Common myeloid progenitor, CD34-positive (primary cell): ENCODE measurements at regions not wholly inside any gene's neighbourhood (a gene's known extent, or its start where the extent isn't known, plus 50 kb on each side); places are given as distances from the start of the nearest gene placed in this dataset.

Experiments
- CTCF ChIA-PET: fragments of 350-600 bp; sonication (Branson Sonifier 250); formaldehyde crosslinking; loops from one replicate; lab custom pipeline; 2021; ENCODE audit warnings: antibody characterized with exemption; lab: Charles Lee
- POLR2A ChIA-PET: fragments of 350-600 bp; sonication (Branson Sonifier 250); formaldehyde crosslinking; loops from one replicate; lab custom pipeline; 2021; ENCODE audit warnings: antibody characterized with exemption; lab: Charles Lee
- DNase-seq, 3 donors: peaks; one replicate each; pipeline versions ENCODE4 v3.0.0 to v3.0.0-alpha.2; 2013
- H3K27ac ChIP-seq, 2 experiments: 1 replicate in 1 of 2; 2 replicates in 1 of 2; pipeline ENCODE4 v1.7.0; 2013; ENCODE audit warnings: inconsistent platforms in 2 of 2, low read length in 2 of 2, mild to moderate bottlenecking in 2 of 2, low read depth in 1 of 2, moderate library complexity in 1 of 2; ENCODE audit not compliant: severe bottlenecking in 2 of 2, insufficient read depth in 1 of 2, poor library complexity in 1 of 2
- H3K27me3 ChIP-seq, 5 experiments: replicated peaks in 2 of 5; 1 replicate in 3 of 5; 2 replicates in 2 of 5; pipeline versions ENCODE4 v1.6.1 to v1.7.0; 2013; ENCODE audit warnings: low read length in 4 of 5, mild to moderate bottlenecking in 2 of 5, moderate library complexity in 2 of 5, inconsistent platforms in 1 of 5; ENCODE audit not compliant: insufficient read depth in 5 of 5, control insufficient read depth in 4 of 5
- H3K36me3 ChIP-seq, 4 experiments: 1 replicate in 2 of 4; 2 replicates in 2 of 4; pipeline versions ENCODE4 v1.6.1 to v1.7.0; 2013; ENCODE audit warnings: low read length in 3 of 4, control low read depth in 1 of 4, mild to moderate bottlenecking in 1 of 4; ENCODE audit not compliant: control insufficient read depth in 4 of 4, insufficient read depth in 4 of 4
- H3K4me1 ChIP-seq, 4 experiments: 1 replicate in 3 of 4; 2 replicates in 1 of 4; pipeline versions ENCODE4 v1.6.1 to v1.7.1; 2013; ENCODE audit warnings: low read length in 3 of 4, mild to moderate bottlenecking in 3 of 4, control low read depth in 1 of 4, inconsistent platforms in 1 of 4, moderate library complexity in 1 of 4; ENCODE audit not compliant: control insufficient read depth in 4 of 4, insufficient read depth in 4 of 4; ENCODE audit errors: control extremely low read depth in 1 of 4
- H3K4me3 ChIP-seq, 7 experiments: 1 replicate in 4 of 7; 2 replicates in 3 of 7; pipeline versions ENCODE4 v1.5.1 to v1.7.0; 2013; ENCODE audit warnings: mild to moderate bottlenecking in 7 of 7, low read length in 6 of 7, moderate library complexity in 6 of 7, inconsistent platforms in 2 of 7, low read depth in 2 of 7, control low read depth in 1 of 7; ENCODE audit not compliant: insufficient read depth in 4 of 7, control insufficient read depth in 1 of 7; ENCODE audit errors: extremely low read depth in 1 of 7
- H3K9me3 ChIP-seq, 5 experiments: 1 replicate in 4 of 5; 2 replicates in 1 of 5; pipeline versions ENCODE4 v1.6.1 to v1.7.1; 2013; ENCODE audit warnings: low read length in 4 of 5, mild to moderate bottlenecking in 2 of 5, inconsistent platforms in 1 of 5, low read depth in 1 of 5, moderate library complexity in 1 of 5; ENCODE audit not compliant: control insufficient read depth in 4 of 5, insufficient read depth in 2 of 5; ENCODE audit errors: control extremely low read depth in 1 of 5
- WGBS: methylation state at CpG from one replicate; pipeline ENCODE4 v1.1.5; 2013; ENCODE audit not compliant: insufficient coverage; 5-methylcytosine and 5-hydroxymethylcytosine counted together

GRCh38 chrX:39709812-39710211, 387.9 kb downstream of the BCOR start:
- H3K27me3 ChIP-seq: no peaks in the 10 kb centered on the region
- DNase-seq: no peak
- no peak overlapping the region for H3K27ac ChIP-seq
- CTCF ChIA-PET: no interaction called here
- POLR2A ChIA-PET: no interaction called here
- H3K4me3 ChIP-seq: no peak overlapping the region
- no peaks in the 10 kb centered on the region for H3K36me3 ChIP-seq
- no peaks in the 10 kb centered on the region for H3K4me1 ChIP-seq
- 60% methylated on average over 1 of the region's 2 CpGs for WGBS
- H3K9me3 ChIP-seq: peaks cover 0 to 3% (median 0%) of the 10 kb centered on the region in 5 experiments

GRCh38 chrX:39710776-39711175, 387.0 kb downstream of the BCOR start:
- no peaks in the 10 kb centered on the region for H3K27me3 ChIP-seq
- no peaks in the 10 kb centered on the region for H3K4me1 ChIP-seq
- POLR2A ChIA-PET: no interaction called here
- no peaks in the 10 kb centered on the region for H3K36me3 ChIP-seq
- 100% methylated on average over 1 of the region's 1 CpG for WGBS
- no peak for DNase-seq
- CTCF ChIA-PET: interaction anchor here (0.6 to 1.6 kb wide), 3 partner anchors 13 to 758 kb away, joined by 3 read pairs; no protein-coding TSS in a partner anchor
- peaks cover 0 to 3% (median 0%) of the 10 kb centered on the region in 5 experiments for H3K9me3 ChIP-seq
- H3K4me3 ChIP-seq: no peak overlapping the region
- H3K27ac ChIP-seq: no peak overlapping the region

- Histone ChIP-seq H3K27me3 (no peaks in the 10 kb centered on the region), H3K27ac (no peak overlapping the region), H3K4me1 (no peaks in the 10 kb centered on the region), H3K9me3 (no peaks in the 10 kb centered on the region), H3K36me3 (no peaks in the 10 kb centered on the region), H3K4me3 (no peak overlapping the region)
- 98% methylated on average over 4 of the region's 6 CpGs for WGBS
- no peak for DNase-seq
- CTCF ChIA-PET: no interaction called here
- POLR2A ChIA-PET: no interaction called here
These were observed 383.3 kb downstream of the BCOR start for GRCh38 chrX:39714471-39714870.

GRCh38 chrX:39716401-39716800, 381.4 kb downstream of the BCOR start:
- Histone ChIP-seq H3K27me3 (no peaks in the 10 kb centered on the region), H3K36me3 (no peaks in the 10 kb centered on the region), H3K27ac (no peak overlapping the region), H3K9me3 (no peaks in the 10 kb centered on the region), H3K4me1 (no peaks in the 10 kb centered on the region), H3K4me3 (no peak overlapping the region)
- CTCF ChIA-PET: no interaction called here
- no peak for DNase-seq
- 76% methylated on average over 8 of the region's 8 CpGs for WGBS
- POLR2A ChIA-PET: no interaction called here

GRCh38 chrX:39716802-39717540, 380.8 kb downstream of the BCOR start:
- ChIA-PET POLR2A (no interaction called here), CTCF (no interaction called here)
- no peak for DNase-seq
- H3K27me3 ChIP-seq: no peaks in the 10 kb centered on the region
- 85% methylated on average over 2 of the region's 6 CpGs for WGBS
- H3K27ac ChIP-seq: no peak overlapping the region
- H3K4me1 ChIP-seq: no peaks in the 10 kb centered on the region
- H3K4me3 ChIP-seq: no peak overlapping the region
- H3K36me3 ChIP-seq: no peaks in the 10 kb centered on the region
- no peaks in the 10 kb centered on the region for H3K9me3 ChIP-seq

- WGBS: no CpG with 5 or more reads among the region's 2 CpGs
- Histone ChIP-seq H3K27ac (no peak overlapping the region), H3K4me3 (no peak overlapping the region), H3K27me3 (no peaks in the 10 kb centered on the region), H3K36me3 (no peaks in the 10 kb centered on the region), H3K4me1 (no peaks in the 10 kb centered on the region), H3K9me3 (no peaks in the 10 kb centered on the region)
- POLR2A ChIA-PET: no interaction called here
- CTCF ChIA-PET: no interaction called here
- DNase-seq: no peak
These were observed 378.8 kb downstream of the BCOR start for GRCh38 chrX:39718981-39719380.

GRCh38 chrX:39720945-39721344, 376.8 kb downstream of the BCOR start:
- POLR2A ChIA-PET: no interaction called here
- H3K27ac ChIP-seq: no peak overlapping the region
- CTCF ChIA-PET: no interaction called here
- no CpG with 5 or more reads among the region's 2 CpGs for WGBS
- no peaks in the 10 kb centered on the region for H3K36me3 ChIP-seq
- DNase-seq: no peak
- peaks cover 0 to 5% (median 2%) of the 10 kb centered on the region in 4 experiments for H3K4me1 ChIP-seq
- H3K27me3 ChIP-seq: no peaks in the 10 kb centered on the region
- H3K4me3 ChIP-seq: no peak overlapping the region
- H3K9me3 ChIP-seq: no peaks in the 10 kb centered on the region
